Kidney epithelial cell (primary cell): ENCODE measurements at regions not wholly inside any gene's neighbourhood (a gene's known extent, or its start where the extent isn't known, plus 50 kb on each side); places are given as distances from the start of the nearest gene placed in this dataset.

Source experiments
- DNase-seq: peaks from one replicate; pipeline ENCODE4 v3.0.0-alpha.2; 2010; ENCODE audit warnings: low read depth
- H3K27me3 ChIP-seq: 2 replicates; pipeline ENCODE4 v1.6.0; 2011; ENCODE audit warnings: low read length; ENCODE audit not compliant: control insufficient read depth, insufficient read depth
- H3K36me3 ChIP-seq: 2 replicates; pipeline ENCODE4 v1.5.1; 2011; ENCODE audit warnings: low read length; ENCODE audit not compliant: control insufficient read depth, insufficient read depth
- H3K4me3 ChIP-seq: 2 replicates; pipeline ENCODE4 v1.5.1; 2011; ENCODE audit warnings: low read depth, mild to moderate bottlenecking, control low read depth, low read length
- TF ChIP-seq, protein P1 (sequence below): IDR thresholded peaks from 2 replicates; pipeline ENCODE4 v1.5.1; 2011; ENCODE audit warnings: mild to moderate bottlenecking, moderate library complexity, low read length, control low read depth, inconsistent platforms; ENCODE audit not compliant: insufficient read depth, poor library complexity, severe bottlenecking

DNA sequence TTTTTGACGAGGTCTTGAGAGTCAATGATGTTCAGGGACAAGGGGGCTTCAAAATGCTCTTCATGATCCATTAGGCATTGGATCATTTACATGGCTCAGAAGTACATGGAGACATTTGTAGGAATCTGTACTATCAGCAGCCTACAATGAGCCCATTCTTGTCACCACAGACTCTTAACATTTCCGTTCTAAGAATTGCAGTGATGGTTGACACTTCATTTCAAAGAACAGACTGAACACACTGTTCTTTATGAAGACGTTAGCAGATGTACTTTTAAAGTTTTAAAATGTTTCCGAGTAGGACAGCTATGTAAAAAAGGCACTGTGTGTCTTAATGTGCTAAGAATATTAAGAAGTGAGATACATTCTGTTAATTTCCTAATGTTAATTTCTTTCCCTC, 97.3 kb upstream of the GOT2 start:
- TF ChIP-seq, protein P1, sequence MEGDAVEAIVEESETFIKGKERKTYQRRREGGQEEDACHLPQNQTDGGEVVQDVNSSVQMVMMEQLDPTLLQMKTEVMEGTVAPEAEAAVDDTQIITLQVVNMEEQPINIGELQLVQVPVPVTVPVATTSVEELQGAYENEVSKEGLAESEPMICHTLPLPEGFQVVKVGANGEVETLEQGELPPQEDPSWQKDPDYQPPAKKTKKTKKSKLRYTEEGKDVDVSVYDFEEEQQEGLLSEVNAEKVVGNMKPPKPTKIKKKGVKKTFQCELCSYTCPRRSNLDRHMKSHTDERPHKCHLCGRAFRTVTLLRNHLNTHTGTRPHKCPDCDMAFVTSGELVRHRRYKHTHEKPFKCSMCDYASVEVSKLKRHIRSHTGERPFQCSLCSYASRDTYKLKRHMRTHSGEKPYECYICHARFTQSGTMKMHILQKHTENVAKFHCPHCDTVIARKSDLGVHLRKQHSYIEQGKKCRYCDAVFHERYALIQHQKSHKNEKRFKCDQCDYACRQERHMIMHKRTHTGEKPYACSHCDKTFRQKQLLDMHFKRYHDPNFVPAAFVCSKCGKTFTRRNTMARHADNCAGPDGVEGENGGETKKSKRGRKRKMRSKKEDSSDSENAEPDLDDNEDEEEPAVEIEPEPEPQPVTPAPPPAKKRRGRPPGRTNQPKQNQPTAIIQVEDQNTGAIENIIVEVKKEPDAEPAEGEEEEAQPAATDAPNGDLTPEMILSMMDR = no peak
- Histone ChIP-seq H3K4me3 (no peak overlapping the region), H3K27me3 (no peaks in the 10 kb centered on the region), H3K36me3 (no peaks in the 10 kb centered on the region)
- DNase-seq = no peak

DNA sequence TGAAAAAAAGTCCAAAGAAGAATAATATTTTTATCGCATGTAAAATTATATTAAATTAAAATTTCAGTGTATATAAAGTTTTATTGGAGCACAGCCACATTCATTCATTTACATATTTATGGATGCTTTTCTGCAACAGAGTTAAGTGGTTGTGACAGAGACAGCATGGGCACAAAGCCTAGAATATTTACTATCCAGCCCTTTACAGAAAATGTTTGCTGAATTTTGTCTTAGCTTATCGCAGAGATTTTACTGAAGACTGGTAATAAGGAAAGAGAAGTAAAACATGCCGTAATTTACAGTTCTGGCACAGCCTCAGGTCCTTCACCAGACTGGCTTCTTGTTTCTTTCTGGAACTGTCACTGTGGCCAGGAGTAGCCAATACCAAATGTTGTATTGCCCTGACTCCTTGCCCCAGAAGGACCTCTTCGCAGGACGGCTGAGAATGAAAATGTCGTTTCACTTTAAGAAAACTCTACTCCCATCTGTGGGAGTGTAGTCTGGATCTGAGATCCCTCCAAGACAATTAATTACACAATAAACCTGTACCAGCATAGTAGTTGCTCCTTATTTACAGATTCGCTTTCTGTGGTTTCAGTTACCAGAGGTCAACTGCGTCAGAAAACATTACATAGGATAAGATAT, 94.9 kb upstream of the GOT2 start:
- TF ChIP-seq, protein P1 = no peak
- Histone ChIP-seq H3K36me3 (no peaks in the 10 kb centered on the region), H3K27me3 (no peaks in the 10 kb centered on the region), H3K4me3 (no peak overlapping the region)
- DNase-seq = no peak

DNA sequence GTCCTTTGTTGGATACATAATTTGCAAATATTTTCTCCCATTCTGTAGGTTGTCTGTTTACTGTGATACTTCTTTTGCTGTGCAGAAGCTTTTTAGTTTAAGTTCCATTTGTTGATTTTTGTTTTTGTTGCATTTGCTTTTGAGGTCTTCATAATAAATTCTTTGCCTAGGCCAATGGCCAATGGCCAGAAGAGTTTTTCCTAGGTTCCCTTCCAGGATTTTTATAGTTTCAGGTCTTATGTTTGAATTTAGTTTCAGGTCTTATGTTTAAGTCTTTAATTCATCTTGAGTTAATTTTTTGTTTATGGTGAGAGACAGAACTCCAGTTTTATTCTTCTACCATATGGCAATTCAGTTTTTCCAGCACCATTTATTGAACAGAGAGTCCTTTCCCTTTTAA, 90.1 kb upstream of the GOT2 start:
- H3K27me3 ChIP-seq = no peaks in the 10 kb centered on the region
- no peak for DNase-seq
- TF ChIP-seq, protein P1 = no peak
- H3K36me3 ChIP-seq = no peaks in the 10 kb centered on the region
- no peak overlapping the region for H3K4me3 ChIP-seq

DNA sequence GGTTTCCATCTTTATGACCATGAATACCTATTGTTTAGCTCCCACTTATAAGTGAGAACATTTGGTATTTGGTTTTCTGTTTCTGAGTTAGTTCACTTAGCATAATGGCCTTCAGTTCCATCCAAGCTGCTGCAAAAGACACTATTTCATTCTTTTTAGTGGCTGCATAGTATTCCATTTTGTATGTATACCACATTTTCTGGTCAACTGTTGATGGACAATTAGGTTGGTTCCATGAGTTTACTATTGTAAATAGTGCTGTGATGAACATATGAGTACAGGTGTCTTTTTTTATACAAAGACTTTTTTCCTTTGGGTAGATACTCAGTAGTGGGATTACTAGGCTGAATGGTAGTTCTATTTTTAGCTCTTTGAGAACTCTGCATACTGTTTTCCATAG, 87.8 kb upstream of the GOT2 start:
- Histone ChIP-seq H3K27me3 (no peaks in the 10 kb centered on the region), H3K36me3 (no peaks in the 10 kb centered on the region), H3K4me3 (no peak overlapping the region)
- DNase-seq = no peak
- TF ChIP-seq, protein P1 = no peak

DNA sequence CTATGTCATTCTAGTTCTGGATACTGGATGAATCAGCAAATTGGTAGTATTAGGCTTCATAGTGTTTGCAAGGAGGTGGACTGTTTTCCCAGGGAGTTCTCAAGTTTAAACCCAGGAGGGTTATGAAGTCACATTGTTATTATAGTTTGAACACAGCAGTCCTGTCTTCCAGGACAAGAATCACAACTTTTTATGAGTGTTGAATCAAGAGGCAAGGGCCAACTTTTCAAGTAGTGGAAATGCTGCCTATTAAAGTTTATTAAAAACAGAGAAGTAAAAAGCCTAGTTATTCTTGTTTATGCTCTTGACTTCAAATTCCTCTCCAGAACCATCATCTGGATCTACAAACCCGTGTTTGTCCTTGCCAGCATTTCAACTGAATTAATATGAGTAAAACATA, 86.3 kb upstream of the GOT2 start:
- Histone ChIP-seq H3K4me3 (no peak overlapping the region), H3K36me3 (no peaks in the 10 kb centered on the region), H3K27me3 (no peaks in the 10 kb centered on the region)
- TF ChIP-seq, protein P1 = no peak
- no peak for DNase-seq
